Fibroblast of lung (primary cell): ENCODE measurements at regions not wholly inside any gene's neighbourhood (a gene's known extent, or its start where the extent isn't known, plus 50 kb on each side); places are given as distances from the start of the nearest gene placed in this dataset.

Experiments used
- DNase-seq, 2 donors: peaks; one replicate each; pipeline versions ENCODE4 v3.0.0 to v3.0.0-alpha.2; 2010; ENCODE audit warnings: low read depth in 2 of 2
- H2AFZ ChIP-seq: 2 replicates; pipeline ENCODE4 v1.5.1; 2012; ENCODE audit warnings: low read length, control low read depth, inconsistent platforms
- H3K27ac ChIP-seq: 2 replicates; pipeline ENCODE4 v1.5.1; 2011; ENCODE audit warnings: low read length, control low read depth; ENCODE audit not compliant: insufficient read depth
- H3K27me3 ChIP-seq: 2 replicates; pipeline ENCODE4 v1.5.1; 2011; ENCODE audit warnings: mild to moderate bottlenecking, low read length; ENCODE audit not compliant: control insufficient read depth, insufficient read depth
- H3K36me3 ChIP-seq: 2 replicates; pipeline ENCODE4 v1.5.1; 2011; ENCODE audit warnings: low read length; ENCODE audit not compliant: control insufficient read depth, insufficient read depth
- H3K4me1 ChIP-seq: 2 replicates; pipeline ENCODE4 v1.5.1; 2011; ENCODE audit warnings: low read length; ENCODE audit not compliant: control insufficient read depth, insufficient read depth; ENCODE audit errors: extremely low read depth
- H3K4me2 ChIP-seq: 2 replicates; pipeline ENCODE4 v1.5.1; 2011; ENCODE audit warnings: low read length, control low read depth; ENCODE audit not compliant: insufficient read depth; ENCODE audit errors: extremely low read depth
- H3K4me3 ChIP-seq, 4 experiments: fragments of 200-600 bp in 1 of 4; sonication (generic) in 1 of 4; replicated peaks in 1 of 4; 2 replicates each; pipeline ENCODE4 v1.5.1; 2011 to 2016; ENCODE audit warnings: low read length in 4 of 4, low read depth in 3 of 4, mild to moderate bottlenecking in 3 of 4, control low read depth in 2 of 4, inconsistent platforms in 1 of 4, mixed read lengths in 1 of 4; ENCODE audit not compliant: insufficient read depth in 1 of 4; ENCODE audit errors: control extremely low read depth in 1 of 4
- H3K79me2 ChIP-seq: 2 replicates; pipeline ENCODE4 v1.5.1; 2012; ENCODE audit warnings: mild to moderate bottlenecking, low read length, inconsistent platforms; ENCODE audit not compliant: control insufficient read depth, insufficient read depth
- H3K9ac ChIP-seq: 2 replicates; pipeline ENCODE4 v1.5.1; 2011; ENCODE audit warnings: mild to moderate bottlenecking, low read length, control low read depth; ENCODE audit not compliant: insufficient read depth
- H3K9me3 ChIP-seq: 2 replicates; pipeline ENCODE4 v1.5.1; 2012; ENCODE audit warnings: low read depth, low read length; ENCODE audit not compliant: control insufficient read depth, insufficient read depth
- H4K20me1 ChIP-seq: 2 replicates; pipeline ENCODE4 v1.5.1; 2011; ENCODE audit warnings: low read length; ENCODE audit not compliant: control insufficient read depth, insufficient read depth; ENCODE audit errors: extremely low read depth
- CTCF ChIP-seq, 2 donors: IDR thresholded peaks in 1 of 2; conservative IDR thresholded peaks in 1 of 2; 1 replicate in 1 of 2; 2 replicates in 1 of 2; pipeline ENCODE4 v1.5.1; 2011 to 2012; ENCODE audit warnings: low read length in 2 of 2, control low read depth in 1 of 2, inconsistent platforms in 1 of 2, low read depth in 1 of 2, mild to moderate bottlenecking in 1 of 2
- EZH2 ChIP-seq: IDR thresholded peaks from 2 replicates; pipeline ENCODE4 v1.5.1; 2012; ENCODE audit warnings: low read length, control low read depth, mild to moderate bottlenecking; ENCODE audit errors: missing control alignments

DNA sequence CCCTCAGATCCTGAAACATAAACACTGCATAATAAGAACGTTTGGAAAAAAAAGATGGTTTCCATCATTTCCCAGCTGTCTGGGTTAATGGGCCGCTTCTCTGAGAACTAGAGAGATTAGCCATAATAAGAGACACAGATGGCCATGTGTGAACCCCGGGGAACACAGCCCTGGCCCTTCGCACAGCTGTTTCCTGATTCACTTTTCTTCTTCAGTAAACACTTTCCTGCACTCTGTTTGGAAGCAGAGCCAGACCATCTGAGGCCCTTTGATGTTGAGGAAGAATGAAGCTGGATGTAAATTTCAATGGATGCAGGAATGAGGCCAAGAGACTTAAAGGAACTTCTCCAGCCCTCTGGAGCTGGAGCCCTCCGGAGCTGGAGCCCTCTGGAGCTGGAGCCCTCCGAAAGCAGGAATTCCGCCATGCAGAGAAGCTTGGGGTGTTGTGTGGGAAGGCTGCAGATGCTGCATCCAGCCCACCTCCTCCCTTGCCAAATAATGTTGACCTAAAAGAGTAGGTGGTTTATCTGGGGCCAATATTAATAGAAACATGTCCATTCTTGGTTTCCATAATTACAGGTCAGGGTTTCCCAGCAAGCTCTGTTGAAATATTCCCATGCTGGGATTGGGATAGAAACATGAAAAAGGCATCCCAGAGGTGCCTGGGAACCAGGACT, 218.9 kb downstream of the NXNL2 start:
- TF ChIP-seq CTCF (conservative IDR thresholded peaks at IDR 0.05 in 1 of 2, IDR thresholded peaks at IDR 0.05 in 1 of 2; ENCODE audit: low read depth in 1 of 2, low read length in 2 of 2), result no peak
- Histone ChIP-seq H3K9ac (no peak overlapping the region), H3K4me2 (no peak overlapping the region), H3K79me2 (no peaks in the 10 kb centered on the region), H3K4me3 (no peak overlapping the region), H2AFZ (no peak overlapping the region), H3K9me3 (no peaks in the 10 kb centered on the region), H3K36me3 (no peaks in the 10 kb centered on the region), H3K27me3 (no peaks in the 10 kb centered on the region), H4K20me1 (no peaks in the 10 kb centered on the region), H3K27ac (no peak overlapping the region), H3K4me1 (peaks cover 2% of the 10 kb centered on the region)
- peak in 1 of 2 donors; percentile 81 for DNase-seq

DNA sequence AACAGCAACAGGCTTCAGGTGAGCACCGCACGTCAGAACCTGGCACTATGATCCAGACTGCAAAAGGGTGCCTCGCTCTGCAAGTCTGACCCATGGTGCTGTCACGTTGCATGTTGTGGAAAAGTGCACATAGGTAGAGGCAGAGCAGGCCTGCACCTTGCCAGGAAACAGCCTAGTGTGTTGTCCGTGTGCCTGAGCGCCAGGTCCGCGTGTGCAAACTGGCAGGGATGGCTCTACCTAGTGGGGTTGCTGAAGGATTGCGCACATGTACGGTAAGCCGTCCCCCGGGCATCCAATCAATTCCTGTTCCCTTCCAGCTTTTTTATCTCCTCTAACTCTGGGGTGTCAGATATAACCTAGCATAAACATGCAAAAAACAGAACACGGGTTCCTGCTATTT, 219.5 kb downstream of the NXNL2 start:
- Histone ChIP-seq H4K20me1 (no peaks in the 10 kb centered on the region), H3K9me3 (no peaks in the 10 kb centered on the region), H3K79me2 (no peaks in the 10 kb centered on the region), H3K4me2 (no peak overlapping the region), H3K27me3 (no peaks in the 10 kb centered on the region), H3K36me3 (no peaks in the 10 kb centered on the region), H2AFZ (no peak overlapping the region), H3K27ac (no peak overlapping the region), H3K9ac (no peak overlapping the region), H3K4me1 (peaks cover 2% of the 10 kb centered on the region), H3K4me3 (no peak overlapping the region)
- DNase-seq, result no peak
- TF ChIP-seq EZH2, result no peak
- no peak for TF ChIP-seq CTCF (conservative IDR thresholded peaks at IDR 0.05 in 1 of 2, IDR thresholded peaks at IDR 0.05 in 1 of 2; ENCODE audit: low read depth in 1 of 2, low read length in 2 of 2)

DNA sequence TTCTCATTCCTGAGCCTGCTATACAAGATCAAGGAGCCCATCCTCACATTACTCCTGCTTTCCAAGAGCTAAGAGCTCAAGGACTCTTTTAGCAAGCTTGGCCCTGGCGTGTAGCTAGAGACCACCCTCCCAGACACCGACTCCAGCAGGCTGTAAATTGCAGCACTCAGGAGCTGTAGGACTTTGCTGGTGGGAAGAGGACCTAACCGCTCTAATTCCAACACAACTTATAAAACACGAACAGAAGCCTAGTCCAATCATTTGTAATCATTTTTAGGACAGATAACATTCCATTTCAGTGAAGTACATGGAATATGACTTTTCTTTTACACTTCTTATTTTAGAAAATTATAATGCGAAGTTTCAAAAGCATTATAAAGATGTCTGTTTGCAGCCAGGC, 219.9 kb downstream of the NXNL2 start:
- H4K20me1 ChIP-seq, result no peaks in the 10 kb centered on the region
- no peaks in the 10 kb centered on the region for H3K9me3 ChIP-seq
- no peak overlapping the region for H3K4me3 ChIP-seq
- H3K36me3 ChIP-seq, result no peaks in the 10 kb centered on the region
- H3K79me2 ChIP-seq, result no peaks in the 10 kb centered on the region
- no peaks in the 10 kb centered on the region for H3K27me3 ChIP-seq
- no peak for DNase-seq
- no peak overlapping the region for H3K27ac ChIP-seq
- H3K9ac ChIP-seq, result no peak overlapping the region
- H2AFZ ChIP-seq, result no peak overlapping the region
- TF ChIP-seq CTCF (conservative IDR thresholded peaks at IDR 0.05 in 1 of 2, IDR thresholded peaks at IDR 0.05 in 1 of 2; ENCODE audit: low read depth in 1 of 2, low read length in 2 of 2) (no peak), EZH2 (no peak)
- no peak overlapping the region for H3K4me2 ChIP-seq
- peaks cover 2% of the 10 kb centered on the region for H3K4me1 ChIP-seq
